ENCODE measurements at regions not wholly inside any gene's neighbourhood (a gene's known extent, or its start where the extent isn't known, plus 50 kb on each side); places are given as distances from the start of the nearest gene placed in this dataset.

- Histone ChIP-seq H3K9me3 (ENCODE audit: low read depth) (no peaks in the 10 kb centered on the region), H4K20me1 (ENCODE audit: insufficient read depth, poor library complexity, severe bottlenecking) (no peaks in the 10 kb centered on the region), H3K4me2 (no peak overlapping the region), H3K4me3 (no peak overlapping the region), H3K27me3 (no peaks in the 10 kb centered on the region), H3K36me3 (replicated peaks; ENCODE audit: insufficient read depth, low read depth) (no peaks in the 10 kb centered on the region), H2AFZ (no peak overlapping the region), H3K4me1 (ENCODE audit: insufficient read depth) (no peaks in the 10 kb centered on the region), H3K27ac (no peak overlapping the region), H3K9me2 (replicated peaks; ENCODE audit: insufficient read depth) (no peaks in the 10 kb centered on the region), H3K79me2 (no peaks in the 10 kb centered on the region)
- 88% methylated on average over 2 of the region's 2 CpGs for WGBS (ENCODE audit: low lambda C conversion rate, missing lambda C conversion rate)
- TF ChIP-seq EZH2phosphoT487 (IDR thresholded peaks at IDR 0.05; ENCODE audit: low read depth, severe bottlenecking, unreplicated experiment) (no peak), EZH2 (IDR thresholded peaks at IDR 0.05; ENCODE audit: borderline replicate concordance) (no peak), CTCF (IDR thresholded peaks at IDR 0.05; ENCODE audit: poor library complexity) (no peak)
- no peak for DNase-seq (ENCODE audit: low spot score)
Observed at GRCh38 chr1:213666113-213666512, 321.7 kb upstream of the PROX1 start.

GRCh38 chr1:213666922-213667321, 320.9 kb upstream of the PROX1 start:
- Histone ChIP-seq H3K27me3 (no peaks in the 10 kb centered on the region), H3K4me1 (ENCODE audit: insufficient read depth) (no peaks in the 10 kb centered on the region), H3K9me2 (replicated peaks; ENCODE audit: insufficient read depth) (no peaks in the 10 kb centered on the region), H3K36me3 (replicated peaks; ENCODE audit: insufficient read depth, low read depth) (no peaks in the 10 kb centered on the region), H3K4me3 (no peak overlapping the region), H3K9me3 (ENCODE audit: low read depth) (no peaks in the 10 kb centered on the region), H3K79me2 (no peaks in the 10 kb centered on the region), H3K27ac (no peak overlapping the region), H3K4me2 (no peak overlapping the region), H4K20me1 (ENCODE audit: insufficient read depth, poor library complexity, severe bottlenecking) (no peaks in the 10 kb centered on the region), H2AFZ (no peak overlapping the region)
- TF ChIP-seq EZH2 (IDR thresholded peaks at IDR 0.05; ENCODE audit: borderline replicate concordance): no peak
- no peak for TF ChIP-seq EZH2phosphoT487 (IDR thresholded peaks at IDR 0.05; ENCODE audit: low read depth, severe bottlenecking, unreplicated experiment)
- no peak for TF ChIP-seq CTCF (IDR thresholded peaks at IDR 0.05; ENCODE audit: poor library complexity)
- DNase-seq (ENCODE audit: low spot score): no peak
- WGBS (ENCODE audit: low lambda C conversion rate, missing lambda C conversion rate): 78% methylated on average over 3 of the region's 3 CpGs

- DNase-seq (ENCODE audit: low spot score): no peak
- Histone ChIP-seq H3K79me2 (no peaks in the 10 kb centered on the region), H3K27ac (no peak overlapping the region), H2AFZ (no peak overlapping the region), H3K9me2 (replicated peaks; ENCODE audit: insufficient read depth) (no peaks in the 10 kb centered on the region), H3K4me3 (no peak overlapping the region), H3K4me1 (ENCODE audit: insufficient read depth) (no peaks in the 10 kb centered on the region), H3K36me3 (replicated peaks; ENCODE audit: insufficient read depth, low read depth) (no peaks in the 10 kb centered on the region), H3K4me2 (no peak overlapping the region), H3K27me3 (no peaks in the 10 kb centered on the region), H4K20me1 (ENCODE audit: insufficient read depth, poor library complexity, severe bottlenecking) (no peaks in the 10 kb centered on the region), H3K9me3 (ENCODE audit: low read depth) (no peaks in the 10 kb centered on the region)
- no peak for TF ChIP-seq EZH2 (IDR thresholded peaks at IDR 0.05; ENCODE audit: borderline replicate concordance)
- no peak for TF ChIP-seq CTCF (IDR thresholded peaks at IDR 0.05; ENCODE audit: poor library complexity)
- TF ChIP-seq EZH2phosphoT487 (IDR thresholded peaks at IDR 0.05; ENCODE audit: low read depth, severe bottlenecking, unreplicated experiment): no peak
- 85% methylated on average over 7 of the region's 7 CpGs for WGBS (ENCODE audit: low lambda C conversion rate, missing lambda C conversion rate)
Observed at GRCh38 chr1:213669512-213669911, 318.3 kb upstream of the PROX1 start.

Data from hepatocyte (in vitro differentiated cells).